SK-N-SH treated with all-trans-retinoic acid at 6 μM for 48 hours (cell line): ENCODE measurements at regions not wholly inside any gene's neighbourhood (a gene's known extent, or its start where the extent isn't known, plus 50 kb on each side); places are given as distances from the start of the nearest gene placed in this dataset.

Experiments
- ARNTL ChIP-seq: fragments of 450-650 bp; formaldehyde crosslinking; IDR thresholded peaks from 2 replicates; pipeline ENCODE4 v1.5.0; 2020; ENCODE audit warnings: low read depth, mild to moderate bottlenecking, moderate library complexity, borderline replicate concordance
- BACH2 ChIP-seq: fragments of 250-450 bp; sonication (Bioruptor Pico); IDR thresholded peaks from 2 replicates; pipeline ENCODE4 v1.9.0; 2021; ENCODE audit warnings: mild to moderate bottlenecking, borderline replicate concordance
- CSRNP3 ChIP-seq: fragments of 250-450 bp; sonication (Bioruptor Pico); IDR thresholded peaks from 2 replicates; pipeline ENCODE4 v1.5.1; 2021; ENCODE audit warnings: mild to moderate bottlenecking, moderate library complexity
- ESRRG ChIP-seq: fragments of 250-450 bp; sonication (Bioruptor Pico); IDR thresholded peaks from 2 replicates; pipeline ENCODE4 v1.6.1; 2021; ENCODE audit warnings: mild to moderate bottlenecking
- GLIS3 ChIP-seq: fragments of 250-450 bp; sonication (Bioruptor Pico); IDR thresholded peaks from 2 replicates; pipeline ENCODE4 v1.5.0; 2020; ENCODE audit warnings: mild to moderate bottlenecking, moderate library complexity
- ISL1 ChIP-seq: fragments of 250-450 bp; sonication (Bioruptor Pico); IDR thresholded peaks from 2 replicates; pipeline ENCODE4 v2.1.2; 2022; ENCODE audit warnings: mild to moderate bottlenecking, moderate library complexity
- PATZ1 ChIP-seq: fragments of 250-450 bp; sonication (Bioruptor Pico); IDR thresholded peaks from 2 replicates; pipeline ENCODE4 v1.8.0; 2020; ENCODE audit warnings: mild to moderate bottlenecking, moderate library complexity, borderline replicate concordance
- POU6F1 ChIP-seq: fragments of 250-450 bp; sonication (Bioruptor Pico); IDR thresholded peaks from 2 replicates; pipeline ENCODE4 v1.8.0; 2021; ENCODE audit warnings: low read depth, mild to moderate bottlenecking, moderate library complexity, borderline replicate concordance
- PPARA ChIP-seq: fragments of 250-450 bp; sonication (Bioruptor Pico); IDR thresholded peaks from 2 replicates; pipeline ENCODE4 v1.5.0; 2020; ENCODE audit warnings: mild to moderate bottlenecking, borderline replicate concordance
- RARB ChIP-seq: fragments of 250-450 bp; sonication (Bioruptor Pico); IDR thresholded peaks from 2 replicates; pipeline ENCODE4 v1.8.0; 2021; ENCODE audit warnings: mild to moderate bottlenecking, moderate library complexity
- SNAI2 ChIP-seq: fragments of 250-450 bp; sonication (Bioruptor Pico); IDR thresholded peaks from 2 replicates; pipeline ENCODE4 v1.5.0; 2020; ENCODE audit warnings: mild to moderate bottlenecking, moderate library complexity
- TOX ChIP-seq: fragments of 250-450 bp; sonication (Bioruptor Pico); IDR thresholded peaks from 2 replicates; pipeline ENCODE4 v1.8.0; 2021; ENCODE audit warnings: mild to moderate bottlenecking, moderate library complexity, borderline replicate concordance
- ZFP3 ChIP-seq: fragments of 250-450 bp; sonication (Bioruptor Pico); IDR thresholded peaks from 2 replicates; pipeline ENCODE4 v1.5.0; 2020; ENCODE audit warnings: mild to moderate bottlenecking, moderate library complexity
- ZFP30 ChIP-seq: fragments of 450-650 bp; formaldehyde crosslinking; IDR thresholded peaks from 2 replicates; pipeline ENCODE4 v1.5.0; 2022; ENCODE audit warnings: mild to moderate bottlenecking, moderate library complexity

- no peak for TF ChIP-seq ZFP30 (CRISPR knock-in tag)
- TF ChIP-seq PATZ1 (CRISPR knock-in tag): no peak
- no peak for TF ChIP-seq ESRRG (CRISPR knock-in tag)
- TF ChIP-seq RARB: no peak
- TF ChIP-seq TOX (CRISPR knock-in tag): no peak
- TF ChIP-seq ZFP3 (CRISPR knock-in tag): no peak
- TF ChIP-seq ISL1: no peak
- TF ChIP-seq PPARA (CRISPR knock-in tag): no peak
- no peak for TF ChIP-seq SNAI2
- no peak for TF ChIP-seq GLIS3 (CRISPR knock-in tag)
- no peak for TF ChIP-seq BACH2 (CRISPR knock-in tag)
- TF ChIP-seq CSRNP3 (CRISPR knock-in tag): no peak
- TF ChIP-seq ARNTL (CRISPR knock-in tag): no peak
- TF ChIP-seq POU6F1 (CRISPR knock-in tag): no peak
These were observed 173.9 kb downstream of the CHIC2 start for GRCh38 chr4:53890461-53890860.
